H1 (cell line): ENCODE measurements at regions not wholly inside any gene's neighbourhood (a gene's known extent, or its start where the extent isn't known, plus 50 kb on each side); places are given as distances from the start of the nearest gene placed in this dataset.

Experiments used
- CHD2 ChIP-seq: IDR thresholded peaks from 2 replicates; pipeline ENCODE4 v1.6.1; 2012; ENCODE audit warnings: low read length, improper control_type of control experiment
- CTCF ChIP-seq, 3 experiments: IDR thresholded peaks; 1 replicate in 2 of 3; 2 replicates in 1 of 3; pipeline versions ENCODE4 v1.5.1 to v1.6.1; 2011; ENCODE audit warnings: low read length in 3 of 3, mild to moderate bottlenecking in 3 of 3, inconsistent platforms in 2 of 3, low read depth in 1 of 3, moderate library complexity in 1 of 3; ENCODE audit not compliant: insufficient read depth in 1 of 3; ENCODE audit errors: control extremely low read depth in 1 of 3
- E2F6 ChIP-seq: IDR thresholded peaks from 2 replicates; pipeline ENCODE4 v1.6.1; 2012; ENCODE audit warnings: inconsistent platforms
- EZH2 ChIP-seq: fragments of 200-600 bp; sonication (generic); IDR thresholded peaks from 2 replicates; pipeline ENCODE4 v1.7.1; 2012; ENCODE audit warnings: low read depth, mild to moderate bottlenecking, moderate library complexity, low read length, inconsistent platforms; ENCODE audit not compliant: severe bottlenecking
- GABPA ChIP-seq: IDR thresholded peaks from 2 replicates; pipeline ENCODE4 v1.6.1; 2011; ENCODE audit warnings: mild to moderate bottlenecking, low read length, moderate library complexity, borderline replicate concordance; ENCODE audit not compliant: insufficient read depth
- JUND ChIP-seq: IDR thresholded peaks from 2 replicates; pipeline ENCODE4 v1.6.1; 2011; ENCODE audit warnings: mild to moderate bottlenecking, improper control_type of control experiment, low read length
- MAX ChIP-seq: IDR thresholded peaks from 2 replicates; pipeline ENCODE4 v1.6.1; 2012; ENCODE audit warnings: inconsistent platforms
- POLR2AphosphoS5 ChIP-seq: IDR thresholded peaks from 2 replicates; pipeline ENCODE4 v1.6.1; 2011; ENCODE audit warnings: low read depth, low read length
- SP1 ChIP-seq: IDR thresholded peaks from 2 replicates; pipeline ENCODE4 v1.6.1; 2011; ENCODE audit warnings: low read depth, low read length
- SUZ12 ChIP-seq: fragments of 200-600 bp; sonication (generic); IDR thresholded peaks from 2 replicates; pipeline ENCODE4 v1.6.1; 2012; ENCODE audit warnings: mild to moderate bottlenecking, inconsistent platforms, low read length, moderate library complexity, mixed read lengths
- ZNF274 ChIP-seq: IDR thresholded peaks from 2 replicates; pipeline ENCODE4 v1.7.0; 2012; ENCODE audit warnings: low read length, borderline replicate concordance; ENCODE audit errors: extremely low read depth

GRCh38 chr10:113234481-113234880, 284.4 kb downstream of the TCF7L2 start:
- TF ChIP-seq E2F6 = no peak
- TF ChIP-seq SP1 = no peak
- TF ChIP-seq EZH2 = no peak
- no peak for TF ChIP-seq CHD2
- no peak for TF ChIP-seq CTCF (IDR thresholded peaks at IDR 0.05; ENCODE audit: control extremely low read depth in 1 of 3, insufficient read depth in 1 of 3, low read depth in 1 of 3, low read length in 3 of 3)
- no peak for TF ChIP-seq POLR2AphosphoS5
- TF ChIP-seq GABPA = no peak
- TF ChIP-seq JUND = no peak
- TF ChIP-seq SUZ12 = no peak
- TF ChIP-seq MAX = no peak
- TF ChIP-seq ZNF274 = no peak
